ENCODE measurements at regions not wholly inside any gene's neighbourhood (a gene's known extent, or its start where the extent isn't known, plus 50 kb on each side); places are given as distances from the start of the nearest gene placed in this dataset.
"Not testable (repeated sequence)": the region's sequence is repeated elsewhere in the genome, so short reads cannot be mapped to it uniquely, and the experiment has no call there.

DNA sequence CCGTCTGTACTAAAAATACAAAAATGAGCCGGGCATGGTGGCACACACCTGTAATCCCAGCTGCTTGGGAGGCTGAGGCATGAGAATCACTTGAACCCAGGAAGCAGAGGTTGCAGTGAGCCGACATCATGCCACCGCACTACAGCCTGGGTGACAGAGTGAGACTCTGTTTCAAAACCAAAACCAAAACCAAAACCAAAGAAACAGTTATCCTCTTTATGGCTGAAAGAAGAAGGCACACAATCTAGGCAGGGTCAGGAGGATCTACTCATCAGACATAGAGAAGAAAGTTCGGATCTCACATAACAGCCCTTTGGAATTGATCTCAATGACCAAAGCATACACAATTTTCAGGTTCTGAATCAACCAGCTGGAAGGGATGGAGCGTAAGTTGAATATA is 411.3 kb upstream of the SLC35B3 start:
- DNase-seq = not testable (repeated sequence)

DNA sequence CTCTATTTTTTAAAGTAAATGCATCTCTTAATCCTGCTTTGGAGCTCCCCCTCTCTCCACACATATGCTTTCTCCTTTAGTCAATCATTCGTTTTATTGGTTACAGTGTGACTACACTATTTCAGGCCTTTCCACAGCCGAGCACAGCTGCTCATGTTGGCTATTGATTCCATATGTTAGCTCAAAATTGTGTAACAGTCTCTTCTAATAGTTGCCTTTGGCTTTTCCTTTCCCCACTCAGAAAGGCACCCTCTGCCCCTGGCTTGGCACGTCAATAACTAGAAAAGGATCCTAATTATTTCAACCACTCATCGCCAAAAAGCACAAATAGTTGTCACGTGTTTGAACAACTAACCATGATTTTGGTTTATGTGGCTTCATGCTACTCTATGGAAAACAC is 410.3 kb upstream of the SLC35B3 start:
- DNase-seq = no peak

DNA sequence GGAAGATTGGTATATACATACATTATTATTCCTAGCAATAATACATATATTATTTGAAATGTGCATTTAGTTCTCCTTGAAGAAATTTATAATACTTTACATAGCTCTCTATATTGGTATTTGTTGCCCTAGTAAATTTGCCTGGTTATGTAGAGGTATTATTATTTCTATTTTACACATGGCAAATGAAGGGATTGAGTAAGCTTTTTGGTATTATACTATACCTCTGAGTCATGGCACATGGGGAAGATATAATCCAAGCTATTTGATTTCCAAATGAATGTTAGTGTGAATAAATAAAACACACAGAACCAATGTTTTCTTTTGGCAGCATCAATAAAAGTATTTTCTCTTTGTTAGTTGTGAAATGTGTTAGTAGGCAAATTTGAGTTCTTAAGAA is 409.6 kb upstream of the SLC35B3 start:
- DNase-seq = no peak

DNA sequence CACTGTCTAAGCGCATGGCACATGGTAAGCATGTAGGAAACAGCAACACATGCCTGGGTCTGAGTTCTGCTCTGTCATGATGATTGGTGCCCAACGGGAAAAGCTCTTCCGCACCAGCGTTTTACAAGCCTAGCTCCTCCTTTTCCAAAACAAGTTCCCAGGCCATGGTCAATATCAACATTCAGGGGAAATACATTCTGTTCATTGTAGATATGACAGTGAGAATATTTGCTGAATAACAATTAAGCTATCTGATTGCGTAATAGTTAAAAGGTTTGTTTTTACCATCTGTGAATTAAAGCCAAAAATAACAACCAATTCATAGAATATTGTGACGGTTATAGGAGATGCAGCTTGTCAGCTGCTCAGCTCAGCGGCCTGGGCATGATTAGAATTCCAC is 404.3 kb upstream of the SLC35B3 start:
- DNase-seq = no peak

DNA sequence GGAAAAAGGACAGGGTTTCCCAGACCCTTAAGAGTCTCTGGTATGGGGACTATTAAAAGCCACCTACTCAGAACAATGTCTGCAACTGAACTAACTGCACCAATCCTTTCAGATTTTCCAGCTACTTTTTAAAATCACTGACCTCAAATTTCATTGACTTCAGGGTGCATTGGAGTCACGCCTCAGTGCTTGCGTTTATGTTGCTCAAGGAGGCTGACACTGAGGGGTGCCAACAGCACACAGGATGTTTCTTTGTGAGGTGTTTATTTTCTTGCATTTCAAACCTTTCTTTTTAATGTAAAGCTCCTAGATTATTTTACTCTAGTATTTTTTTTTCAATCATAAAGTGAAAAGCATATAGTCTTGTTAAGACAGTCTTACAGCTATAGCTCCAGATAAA is 402.0 kb upstream of the SLC35B3 start:
- no peak for DNase-seq

DNA sequence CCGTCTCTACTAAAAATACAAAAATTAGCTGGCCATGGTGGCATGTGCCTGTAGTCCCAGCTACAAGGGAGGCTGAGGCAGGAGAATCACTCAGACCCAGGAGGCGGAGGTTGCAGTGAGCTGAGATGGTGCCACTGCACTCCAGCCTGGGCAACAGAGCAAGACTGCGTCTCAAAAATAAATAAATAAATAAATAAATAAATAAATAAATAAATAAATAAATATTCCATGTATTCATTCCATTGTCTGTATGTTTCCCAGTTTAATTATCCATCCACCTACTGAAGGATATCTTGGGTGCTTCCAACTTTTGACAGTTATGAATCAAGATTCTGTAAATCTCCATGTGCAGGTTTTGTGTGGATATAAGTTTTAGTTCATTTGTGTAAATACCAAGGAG is 397.4 kb upstream of the SLC35B3 start:
- not testable (repeated sequence) for DNase-seq

DNA sequence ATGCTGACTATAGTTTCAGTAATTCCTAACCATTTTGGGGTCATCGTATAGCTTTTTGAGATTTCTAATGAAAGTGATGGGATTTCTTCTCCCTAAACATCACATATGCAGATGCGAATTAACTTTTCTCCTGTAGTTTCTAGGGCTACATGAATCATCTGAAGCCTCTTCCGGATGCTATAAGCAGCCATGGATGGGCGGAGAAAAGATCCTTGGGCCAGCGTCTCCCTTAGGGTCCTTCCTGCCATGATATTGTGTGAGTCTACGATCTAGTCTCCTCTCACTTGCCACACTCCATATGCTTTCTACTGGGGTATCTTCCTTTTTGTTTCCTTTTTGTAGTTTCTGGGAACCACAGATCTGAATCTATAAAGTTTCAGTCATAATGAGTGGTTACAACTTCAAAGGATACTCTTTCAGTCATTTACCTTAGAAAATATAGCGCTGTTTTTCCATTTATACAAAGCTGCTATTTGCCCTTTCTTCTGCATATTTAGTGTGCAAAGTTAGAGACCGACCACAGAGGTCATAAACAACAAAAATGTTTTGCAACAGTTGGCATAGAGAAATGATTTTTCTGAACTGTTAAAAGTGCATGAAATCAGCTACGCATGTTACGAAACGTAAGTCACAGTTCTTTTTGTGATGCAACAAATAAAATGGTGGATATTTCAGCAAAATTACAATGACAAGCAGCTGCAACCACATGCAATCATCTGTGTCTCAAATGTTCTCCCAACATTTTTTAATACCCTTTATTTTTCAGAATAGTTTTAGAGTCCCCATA is 396.2 kb upstream of the SLC35B3 start:
- DNase-seq = no peak

DNA sequence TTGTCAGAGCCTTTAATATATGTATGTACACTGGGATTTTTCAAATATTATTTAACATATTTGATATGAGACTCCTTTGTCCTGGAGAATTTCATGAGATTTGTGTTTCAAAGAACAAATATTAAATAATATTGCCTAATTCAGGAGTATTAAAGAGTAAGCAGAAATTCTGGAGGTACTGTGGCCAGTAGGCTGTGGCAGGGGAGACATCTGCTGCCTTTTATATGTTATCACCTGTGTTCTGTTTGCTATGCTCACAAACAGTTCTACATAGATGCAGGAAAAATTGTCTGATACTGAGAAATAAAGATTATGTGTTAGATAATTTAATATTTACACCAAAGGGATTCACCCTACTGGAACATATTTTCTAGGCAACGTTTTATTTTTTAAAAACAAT is 395.4 kb upstream of the SLC35B3 start:
- DNase-seq = no peak

DNA sequence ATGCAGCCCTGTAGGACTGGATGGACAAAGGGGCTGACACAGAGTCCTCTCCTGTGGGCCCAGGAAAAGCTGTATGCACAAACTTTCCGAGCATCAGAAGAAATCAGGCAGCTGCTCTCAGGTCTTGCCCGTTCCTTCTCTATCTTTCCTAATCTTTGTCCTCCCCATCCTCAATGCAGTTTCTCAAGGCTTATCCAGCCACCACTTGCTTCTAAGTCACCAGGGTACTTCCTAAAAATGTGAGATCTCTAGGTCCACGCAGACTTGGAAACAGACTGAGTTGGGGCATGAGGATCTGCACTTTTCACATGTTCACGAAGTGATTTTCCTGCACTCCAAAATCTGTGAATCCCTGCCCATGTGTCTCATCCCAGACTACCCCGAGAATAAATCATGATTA is 394.5 kb upstream of the SLC35B3 start:
- no peak for DNase-seq

DNA sequence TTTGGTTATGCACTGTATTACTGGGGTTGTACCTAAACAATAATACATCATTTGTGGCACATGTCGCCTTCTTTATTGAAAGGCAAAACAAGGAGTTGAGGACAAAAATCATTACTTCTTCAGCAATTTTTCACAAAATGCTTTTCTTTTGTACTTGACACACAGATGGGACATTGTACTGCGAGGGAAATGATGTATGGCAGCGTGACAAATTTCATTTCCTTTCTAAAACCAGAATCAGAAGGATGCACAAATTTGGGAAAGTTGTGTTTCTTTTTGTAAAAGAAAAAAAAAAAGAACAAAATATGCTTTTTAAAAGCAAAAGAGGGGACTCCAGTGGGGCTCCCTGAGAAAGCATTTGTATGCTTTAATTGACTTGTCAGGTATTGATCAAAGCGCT is 394.0 kb upstream of the SLC35B3 start:
- no peak for DNase-seq

DNA sequence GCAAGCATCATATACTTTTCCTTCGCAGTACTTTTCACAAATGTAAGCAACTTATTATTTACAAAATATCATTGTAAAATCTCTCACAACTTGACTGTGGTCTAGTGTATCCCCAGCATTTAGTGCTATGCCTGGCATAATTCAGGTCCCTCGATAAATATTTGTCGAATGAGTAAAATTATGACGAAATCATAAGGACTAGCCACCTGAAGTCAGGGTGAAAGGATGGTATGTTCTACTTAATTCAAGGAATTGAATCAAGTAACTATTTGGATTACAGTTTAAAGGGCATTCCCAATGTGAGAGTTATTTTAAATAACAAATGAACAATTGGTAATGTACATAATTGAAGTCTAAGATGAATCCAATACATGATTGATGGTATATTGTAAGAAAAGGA is 393.0 kb upstream of the SLC35B3 start:
- DNase-seq = no peak

DNA sequence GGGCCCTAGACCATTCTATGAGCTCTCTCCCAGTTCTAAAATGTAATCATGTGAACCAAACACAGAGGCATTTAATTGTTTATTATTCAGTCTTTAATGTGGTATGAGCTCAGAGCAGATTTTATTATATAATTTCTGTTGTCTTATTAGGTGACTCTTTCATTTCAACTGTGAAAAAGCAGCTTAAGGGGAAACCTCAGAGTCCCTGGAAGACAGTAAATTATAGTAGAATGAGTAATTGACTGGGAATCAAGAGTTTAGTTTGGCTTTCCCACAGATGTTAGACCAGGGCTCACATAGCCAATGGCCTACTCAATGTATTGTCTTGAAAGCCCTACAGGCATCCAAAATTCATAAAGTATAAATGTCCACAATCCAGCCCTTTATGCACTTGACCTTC is 390.4 kb upstream of the SLC35B3 start:
- DNase-seq = no peak

DNA sequence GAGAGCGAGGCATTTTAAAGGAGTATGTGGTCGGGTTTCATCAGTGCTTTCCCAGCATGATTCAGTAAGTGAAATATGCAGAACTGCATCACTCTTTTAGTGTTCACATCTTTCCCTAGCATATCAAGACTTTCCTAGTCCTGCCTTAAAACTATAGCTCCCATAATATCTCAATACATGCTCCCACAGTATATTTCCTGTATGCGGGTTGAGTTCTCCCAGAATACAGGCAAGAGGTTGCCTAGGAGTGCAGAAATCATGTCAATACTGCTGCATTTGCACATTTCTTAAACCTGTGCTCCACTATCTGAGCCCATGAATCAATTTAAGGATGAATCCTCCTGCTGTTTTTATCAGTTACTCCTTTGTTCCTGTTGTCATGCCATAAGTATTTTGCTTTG is 386.6 kb upstream of the SLC35B3 start:
- no peak for DNase-seq

DNA sequence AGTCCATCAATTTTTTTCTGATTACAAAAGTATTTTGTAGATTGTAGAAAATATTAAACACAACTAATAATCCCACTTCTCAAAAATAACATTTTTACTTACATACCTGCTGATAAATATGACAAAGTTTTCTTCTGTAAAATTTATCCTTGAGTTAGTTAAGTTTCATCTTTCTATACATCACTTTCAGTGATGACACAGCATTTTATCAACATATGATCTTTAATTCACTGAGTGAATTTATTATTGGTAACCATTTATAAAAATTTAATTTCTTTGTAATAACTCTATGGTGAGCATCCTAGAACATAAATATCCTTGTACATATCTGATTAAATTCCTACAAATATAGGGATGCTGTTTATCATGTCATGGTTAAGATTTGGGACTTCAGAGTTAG is 385.0 kb upstream of the SLC35B3 start:
- no peak for DNase-seq

DNA sequence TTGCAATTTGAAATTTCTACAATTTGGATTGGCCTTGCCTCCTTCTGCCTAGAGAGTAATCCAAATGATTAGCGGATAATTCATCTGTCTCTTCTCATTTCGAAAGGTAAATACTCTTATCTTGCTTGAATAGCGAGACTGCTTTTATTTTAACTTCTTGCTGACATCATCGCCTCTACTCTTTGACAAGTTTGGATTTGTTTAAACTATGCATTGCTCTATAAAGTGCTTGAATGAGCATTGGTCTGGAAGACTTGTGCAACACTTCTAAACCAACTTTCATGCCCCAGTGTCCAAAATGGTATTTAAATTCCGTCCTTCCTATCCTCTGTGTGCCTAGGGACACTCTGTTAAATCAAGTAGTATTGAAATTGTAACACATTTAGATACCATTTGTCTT is 384.1 kb upstream of the SLC35B3 start:
- no peak for DNase-seq

DNA sequence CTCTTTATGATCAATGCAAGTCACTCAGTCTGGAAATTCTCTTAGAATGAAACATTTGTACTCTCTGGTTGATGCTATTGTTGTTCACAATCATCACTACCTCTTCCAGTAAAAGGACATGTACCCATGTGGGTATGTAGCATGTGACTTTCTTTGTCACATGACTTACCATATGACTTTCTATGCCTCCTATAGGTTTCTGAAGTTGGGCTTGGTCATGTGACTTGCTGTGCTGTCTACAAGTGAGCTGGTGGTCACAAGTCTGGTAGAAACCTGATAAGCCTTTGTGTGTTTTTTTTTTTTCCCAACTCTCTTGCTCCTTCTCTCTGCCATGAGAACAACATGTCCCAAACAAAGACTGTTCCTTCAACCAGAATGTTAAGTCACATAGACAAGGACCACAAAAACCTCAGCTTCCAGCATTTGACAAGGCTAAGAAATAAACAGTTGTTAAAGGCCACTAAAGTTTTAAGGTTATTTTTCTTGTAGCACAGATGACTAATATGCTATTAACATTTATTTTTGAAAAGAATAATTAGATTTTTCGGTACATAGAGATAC is 379.2 kb upstream of the SLC35B3 start:
- DNase-seq = no peak

DNA sequence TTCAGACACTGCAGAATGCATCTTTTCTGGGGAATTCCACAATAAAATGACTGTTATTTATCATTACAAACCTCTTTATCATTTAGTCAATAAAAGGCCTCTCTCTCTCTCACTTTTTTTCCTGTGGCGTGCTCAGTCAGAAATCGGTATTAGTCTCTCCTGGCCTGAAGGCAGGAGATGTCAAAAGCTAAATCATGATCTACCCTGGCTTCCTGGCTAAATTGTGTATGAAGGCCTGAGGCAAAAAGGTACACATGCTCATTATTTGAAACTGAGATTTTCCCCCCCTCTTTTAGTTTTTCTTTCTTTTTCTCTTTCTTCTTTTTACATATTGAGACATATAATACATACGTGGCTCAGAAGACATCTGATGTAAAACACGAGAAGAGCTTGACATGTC is 375.0 kb upstream of the SLC35B3 start:
- DNase-seq = no peak

DNA sequence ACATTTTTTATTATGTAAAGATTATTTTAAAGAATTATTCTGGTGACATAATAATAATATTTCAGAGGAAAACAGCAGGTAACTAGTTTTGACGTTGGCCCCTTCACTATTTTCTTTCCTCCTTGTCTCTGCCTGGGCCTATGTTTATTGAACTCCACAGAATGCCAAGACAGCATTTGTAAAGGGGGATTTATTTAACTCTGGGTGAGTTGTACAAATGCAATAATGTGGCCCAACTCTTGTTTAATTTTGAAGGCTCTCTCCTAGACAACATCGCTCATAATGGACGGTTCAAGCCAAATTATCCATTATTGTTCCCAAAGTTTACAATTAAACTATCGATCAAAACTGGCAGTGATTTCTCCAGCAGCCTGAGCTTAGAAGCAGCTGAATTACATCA is 374.3 kb upstream of the SLC35B3 start:
- DNase-seq = no peak

DNA sequence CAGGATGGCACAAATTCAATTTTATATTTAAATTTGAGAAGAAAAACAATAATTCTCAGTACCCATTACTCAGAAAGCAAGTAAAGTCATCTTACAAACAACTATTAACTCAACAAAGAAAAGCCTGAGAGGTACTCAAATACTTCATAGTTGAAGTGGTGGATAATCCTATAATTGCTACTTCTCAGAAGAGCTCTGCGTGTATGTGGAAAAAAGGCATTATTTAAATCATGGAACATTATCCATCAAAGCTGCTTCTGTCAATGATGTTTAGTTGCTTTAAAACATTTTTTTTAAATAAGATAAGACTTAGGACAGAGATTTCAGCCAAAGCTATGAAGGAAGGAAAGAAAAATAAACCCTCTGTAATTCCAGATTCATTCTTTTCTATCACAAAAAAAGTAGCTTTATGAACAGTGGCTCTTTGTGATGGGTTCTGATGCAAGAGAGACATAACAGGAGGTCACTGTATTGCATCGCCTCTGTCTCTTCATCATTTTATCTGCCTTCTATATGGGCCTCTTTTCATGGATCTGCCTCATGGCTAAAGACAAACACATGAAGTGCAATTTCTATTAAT is 367.9 kb upstream of the SLC35B3 start:
- DNase-seq = no peak

DNA sequence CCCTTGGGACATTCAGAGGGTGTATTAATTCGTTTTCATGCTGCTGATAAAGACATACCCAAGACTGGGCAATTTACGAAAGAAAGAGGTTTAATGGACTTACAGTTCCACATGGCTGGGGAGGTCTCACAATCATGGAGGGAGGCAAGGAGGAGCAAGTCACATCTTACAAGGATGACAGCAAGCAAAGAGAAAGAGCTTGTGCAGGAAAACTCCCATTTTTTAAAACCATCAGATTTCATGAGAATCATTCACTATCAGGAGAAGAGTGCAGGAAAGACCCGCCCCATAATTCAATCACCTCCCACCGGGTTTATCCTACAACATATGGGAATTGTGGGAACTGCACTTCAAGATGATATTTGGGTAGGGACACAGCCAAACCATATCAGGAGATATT is 367.1 kb upstream of the SLC35B3 start:
- DNase-seq = not testable (repeated sequence)

DNA sequence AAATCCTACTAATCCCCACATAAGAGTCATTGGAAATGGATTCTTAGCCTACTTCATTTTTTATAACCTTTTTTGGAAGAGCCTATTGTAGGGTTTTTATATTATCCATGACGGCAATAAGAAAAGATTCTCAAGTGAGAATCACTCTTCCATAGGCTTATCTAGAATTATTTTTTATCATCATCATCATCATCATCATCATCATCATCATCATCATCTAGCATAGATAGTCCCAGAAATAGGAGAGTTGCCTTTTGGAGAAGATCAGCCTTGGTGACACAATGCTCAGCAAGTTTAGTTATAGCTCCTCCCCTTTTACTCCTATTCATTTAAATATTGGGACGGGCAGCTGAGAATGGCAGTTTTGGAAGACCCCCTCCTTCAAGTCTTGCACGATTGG is 359.1 kb upstream of the SLC35B3 start:
- DNase-seq = no peak

DNA sequence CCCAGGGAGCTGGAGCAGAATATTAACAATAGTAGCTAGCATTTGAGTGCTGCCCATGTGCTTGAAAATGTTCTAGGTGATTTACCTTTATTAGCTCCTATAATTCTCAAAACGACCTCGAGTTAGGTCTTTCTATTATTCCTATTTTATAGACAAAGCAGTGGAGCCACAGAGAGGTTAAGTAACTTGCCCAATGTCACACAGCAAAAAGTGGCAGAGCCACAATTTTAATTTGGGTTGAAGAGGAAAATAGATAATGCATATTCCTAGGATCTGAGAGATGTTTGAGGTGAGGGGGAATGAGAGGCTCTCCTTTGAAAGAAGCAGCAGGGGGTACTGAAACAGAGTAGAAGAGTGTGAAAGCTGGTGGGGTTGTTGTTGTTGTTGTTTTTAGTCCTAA is 354.5 kb upstream of the SLC35B3 start:
- DNase-seq = no peak

DNA sequence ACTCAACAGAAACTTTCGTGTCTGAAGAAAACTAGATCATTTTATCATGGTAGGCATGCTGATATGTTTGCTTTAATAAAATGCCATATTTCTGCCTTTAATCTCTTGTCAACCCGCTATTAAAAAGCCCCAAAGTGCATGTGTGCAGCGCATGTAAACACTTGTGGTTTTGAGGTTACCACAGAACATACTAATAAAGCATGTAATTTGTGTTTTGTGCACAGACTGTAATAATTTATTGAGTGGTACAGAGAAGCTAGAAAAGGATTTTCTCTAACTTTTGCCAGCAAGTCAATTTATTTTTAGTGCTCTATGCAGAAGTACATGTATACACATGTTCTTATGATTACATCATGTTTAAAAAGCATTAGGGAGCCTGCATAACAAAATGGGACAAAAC is 349.9 kb upstream of the SLC35B3 start:
- DNase-seq = no peak

DNA sequence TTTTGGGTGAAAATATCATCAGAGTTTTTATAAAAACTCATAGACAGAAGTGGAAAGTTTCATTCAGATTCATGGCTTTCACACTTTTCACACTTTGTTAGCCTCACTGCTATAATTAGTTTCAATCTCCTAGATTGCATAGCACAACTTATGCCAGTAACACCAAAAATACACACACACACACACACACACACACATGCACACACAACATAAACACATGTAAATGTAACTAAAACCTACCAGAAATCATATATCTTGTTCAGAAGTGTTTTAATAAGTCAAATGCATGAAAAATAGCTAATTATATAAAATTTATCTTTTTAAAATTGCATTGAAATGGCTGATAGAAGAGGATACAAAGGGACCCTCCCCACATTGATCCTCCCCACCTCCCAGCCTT is 347.8 kb upstream of the SLC35B3 start:
- DNase-seq = no peak

DNA sequence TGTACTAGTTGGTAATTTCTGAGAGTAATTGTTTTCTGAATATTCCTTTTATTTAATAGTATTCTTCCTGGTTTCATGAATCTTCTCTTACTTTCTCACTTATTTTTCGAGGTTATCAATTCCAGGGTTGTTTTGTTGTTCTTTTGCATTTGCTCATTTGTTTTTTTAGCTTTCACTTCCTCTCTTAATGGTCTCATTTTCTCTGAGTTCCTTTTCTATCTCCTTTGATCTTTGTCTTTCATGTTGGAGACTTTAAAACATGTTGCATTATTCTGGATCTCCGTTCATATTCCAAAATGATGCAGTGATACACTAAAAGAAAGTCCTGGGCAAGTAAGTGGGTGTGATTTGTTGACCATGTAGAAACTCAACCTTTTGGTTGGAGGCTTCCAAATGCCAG is 345.3 kb upstream of the SLC35B3 start:
- no peak for DNase-seq
